ENCODE measurements at regions not wholly inside any gene's neighbourhood (a gene's known extent, or its start where the extent isn't known, plus 50 kb on each side); places are given as distances from the start of the nearest gene placed in this dataset.

DNA sequence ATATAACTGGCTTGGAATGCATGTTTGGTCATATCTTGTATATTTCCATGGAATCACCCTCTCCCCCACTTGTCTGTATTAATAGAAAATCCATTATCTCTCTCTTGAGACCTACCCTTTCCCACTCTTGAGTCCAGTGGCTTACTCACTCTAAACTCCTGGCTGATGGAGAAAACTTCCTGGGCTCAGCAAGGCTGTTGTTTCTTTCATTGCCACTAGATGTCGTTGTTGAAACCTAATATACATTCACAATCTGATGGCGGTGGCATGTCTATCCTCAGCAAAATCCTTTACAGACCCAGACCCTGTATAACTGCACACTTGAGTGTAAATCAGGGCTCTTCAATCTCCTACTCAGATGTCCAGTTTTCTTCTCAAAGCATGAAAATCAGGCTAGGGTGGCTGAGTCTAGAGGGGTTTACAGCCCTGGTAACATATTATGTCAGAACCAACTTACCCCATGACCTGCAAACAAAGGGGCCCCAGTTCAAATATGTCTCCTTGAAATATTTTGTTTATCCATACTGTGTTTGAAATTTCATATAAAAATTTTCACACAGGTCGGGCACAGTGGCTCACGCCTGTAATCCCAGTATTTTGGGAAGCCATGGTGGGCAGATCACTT is 70.0 kb upstream of the FAM241A start:
- Histone ChIP-seq H3K9me3 (no peaks in the 10 kb centered on the region), H3K27me3 (no peaks in the 10 kb centered on the region), H3K36me3 (no peaks in the 10 kb centered on the region), H3K4me3 (no peak overlapping the region), H3K27ac (no peak overlapping the region), H3K4me1 (no peaks in the 10 kb centered on the region)
- DNase-seq (ENCODE audit: low spot score in 2 of 2): no peak
- intact Hi-C loops (cut with DNase I): no loop called here
- TF ChIP-seq, protein P1, sequence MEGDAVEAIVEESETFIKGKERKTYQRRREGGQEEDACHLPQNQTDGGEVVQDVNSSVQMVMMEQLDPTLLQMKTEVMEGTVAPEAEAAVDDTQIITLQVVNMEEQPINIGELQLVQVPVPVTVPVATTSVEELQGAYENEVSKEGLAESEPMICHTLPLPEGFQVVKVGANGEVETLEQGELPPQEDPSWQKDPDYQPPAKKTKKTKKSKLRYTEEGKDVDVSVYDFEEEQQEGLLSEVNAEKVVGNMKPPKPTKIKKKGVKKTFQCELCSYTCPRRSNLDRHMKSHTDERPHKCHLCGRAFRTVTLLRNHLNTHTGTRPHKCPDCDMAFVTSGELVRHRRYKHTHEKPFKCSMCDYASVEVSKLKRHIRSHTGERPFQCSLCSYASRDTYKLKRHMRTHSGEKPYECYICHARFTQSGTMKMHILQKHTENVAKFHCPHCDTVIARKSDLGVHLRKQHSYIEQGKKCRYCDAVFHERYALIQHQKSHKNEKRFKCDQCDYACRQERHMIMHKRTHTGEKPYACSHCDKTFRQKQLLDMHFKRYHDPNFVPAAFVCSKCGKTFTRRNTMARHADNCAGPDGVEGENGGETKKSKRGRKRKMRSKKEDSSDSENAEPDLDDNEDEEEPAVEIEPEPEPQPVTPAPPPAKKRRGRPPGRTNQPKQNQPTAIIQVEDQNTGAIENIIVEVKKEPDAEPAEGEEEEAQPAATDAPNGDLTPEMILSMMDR (IDR thresholded peaks at IDR 0.05): peak in 2 of 3 experiments; percentile 46 to 53

DNA sequence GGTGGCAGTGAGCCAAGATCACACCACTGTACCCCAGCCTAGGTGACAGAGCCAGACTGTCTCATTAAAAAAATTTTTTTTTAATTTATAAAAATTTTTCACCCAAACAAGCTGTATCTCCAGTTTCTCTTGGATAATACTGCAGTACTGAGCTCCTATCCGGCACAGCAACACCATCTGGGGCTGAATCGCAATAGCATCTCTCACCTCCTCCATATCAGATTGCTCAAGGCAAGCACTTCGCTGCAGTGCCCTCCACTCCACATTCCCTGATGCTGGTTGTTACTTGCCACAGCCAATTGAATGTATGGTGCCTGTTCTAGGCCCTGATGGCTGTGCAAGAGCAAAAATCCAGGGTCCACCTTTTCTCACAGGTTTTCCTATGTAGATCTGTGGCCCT is 69.3 kb upstream of the FAM241A start:
- H3K36me3 ChIP-seq: no peaks in the 10 kb centered on the region
- TF ChIP-seq, protein P1 (IDR thresholded peaks at IDR 0.05): no peak
- no peak overlapping the region for H3K27ac ChIP-seq
- intact Hi-C loops (cut with DNase I): no loop called here
- H3K9me3 ChIP-seq: no peaks in the 10 kb centered on the region
- H3K4me1 ChIP-seq: no peaks in the 10 kb centered on the region
- no peak overlapping the region for H3K4me3 ChIP-seq
- no peak for DNase-seq (ENCODE audit: low spot score in 2 of 2)
- no peaks in the 10 kb centered on the region for H3K27me3 ChIP-seq

DNA sequence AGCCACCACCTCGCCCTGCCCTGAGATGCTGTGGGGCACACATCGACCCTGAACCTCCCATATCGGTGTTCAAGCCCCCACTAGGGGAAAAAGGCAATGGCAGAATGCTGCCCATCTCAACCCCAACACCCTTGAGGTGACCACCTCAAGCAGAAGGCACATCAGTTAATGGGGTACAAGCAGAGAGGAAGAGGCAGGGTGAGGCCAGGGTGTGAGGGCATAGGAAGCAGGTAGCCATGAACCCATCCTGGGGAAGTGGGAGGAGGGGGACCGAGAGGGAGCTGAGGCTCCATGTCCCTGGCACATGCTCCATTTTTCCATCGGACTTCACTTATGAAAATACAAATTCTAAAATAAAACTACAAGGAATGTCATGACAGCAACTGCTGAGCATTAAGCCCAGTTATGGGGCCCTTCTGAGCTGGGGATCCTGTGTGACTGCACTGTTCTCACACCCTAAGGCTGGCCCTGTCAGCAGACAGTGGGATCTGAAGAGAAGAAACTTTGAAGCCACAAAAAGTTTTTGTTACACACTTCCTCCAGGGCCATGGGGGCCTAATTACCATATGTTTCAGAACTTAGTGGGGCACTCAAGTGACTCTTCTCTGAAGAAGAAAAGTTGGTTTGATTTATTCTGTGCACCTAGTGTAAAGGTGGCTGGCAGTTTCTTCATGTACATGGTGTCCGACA is 68.2 kb upstream of the FAM241A start:
- no peaks in the 10 kb centered on the region for H3K4me1 ChIP-seq
- TF ChIP-seq, protein P1 (IDR thresholded peaks at IDR 0.05): no peak
- no peak overlapping the region for H3K4me3 ChIP-seq
- H3K9me3 ChIP-seq: no peaks in the 10 kb centered on the region
- no peak for DNase-seq (ENCODE audit: low spot score in 2 of 2)
- H3K27me3 ChIP-seq: no peaks in the 10 kb centered on the region
- H3K27ac ChIP-seq: no peak overlapping the region
- no peaks in the 10 kb centered on the region for H3K36me3 ChIP-seq
- intact Hi-C loops (cut with DNase I): no loop called here

DNA sequence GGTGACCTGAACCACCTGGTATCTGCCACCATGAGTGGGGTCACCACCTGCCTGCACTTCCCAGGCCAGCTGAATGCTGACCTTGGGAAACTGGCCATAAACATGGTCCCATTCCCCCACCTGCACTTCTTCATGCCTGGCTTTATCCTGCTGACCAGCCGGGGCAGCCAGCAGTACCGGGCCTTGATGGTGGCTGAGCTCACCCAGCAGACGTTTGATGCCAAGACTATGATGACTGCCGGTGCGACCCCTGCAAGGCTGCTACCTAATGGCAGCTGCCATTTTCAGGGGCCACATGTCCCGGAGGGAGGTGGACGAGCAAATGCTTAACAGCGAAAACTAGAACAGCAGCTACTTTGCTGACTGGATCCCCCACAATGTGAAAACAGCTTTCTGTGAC is 67.5 kb upstream of the FAM241A start:
- H3K4me1 ChIP-seq: no peaks in the 10 kb centered on the region
- DNase-seq (ENCODE audit: low spot score in 2 of 2): no peak
- TF ChIP-seq, protein P1 (IDR thresholded peaks at IDR 0.05): no peak
- H3K27ac ChIP-seq: no peak overlapping the region
- no peak overlapping the region for H3K4me3 ChIP-seq
- intact Hi-C loops (cut with DNase I): no loop called here
- no peaks in the 10 kb centered on the region for H3K27me3 ChIP-seq
- H3K36me3 ChIP-seq: no peaks in the 10 kb centered on the region
- H3K9me3 ChIP-seq: no peaks in the 10 kb centered on the region

DNA sequence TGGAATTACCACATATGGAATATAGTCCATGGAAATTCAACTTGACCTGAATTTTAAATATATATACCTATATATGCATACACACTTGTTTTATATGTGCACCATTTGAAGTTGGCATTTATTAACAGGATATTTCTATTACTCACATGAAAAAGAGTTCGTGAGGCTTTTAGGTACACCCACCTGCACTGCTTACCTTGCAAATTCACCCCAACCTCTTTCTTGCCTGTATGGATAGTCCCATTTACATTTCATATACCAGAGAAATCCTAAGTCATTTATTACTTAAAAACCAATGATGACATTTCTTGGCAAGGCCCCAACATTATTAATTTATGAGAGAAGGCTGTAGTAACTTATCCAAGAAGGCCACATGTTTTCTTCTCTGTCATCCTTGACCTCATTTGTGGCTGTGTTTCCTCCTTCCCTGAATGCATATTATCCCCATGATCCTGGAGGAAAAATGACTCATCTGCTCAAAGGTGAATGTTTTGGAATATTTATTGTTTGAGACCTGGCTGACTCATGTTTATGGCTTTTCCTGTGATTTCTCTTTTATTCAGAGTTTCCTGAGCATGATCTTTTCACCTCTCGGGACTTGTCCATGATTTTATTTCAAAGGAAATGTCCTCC is 62.2 kb upstream of the FAM241A start:
- intact Hi-C loops (cut with DNase I): no loop called here
- Histone ChIP-seq H3K4me3 (no peak overlapping the region), H3K4me1 (no peaks in the 10 kb centered on the region), H3K36me3 (no peaks in the 10 kb centered on the region), H3K9me3 (no peaks in the 10 kb centered on the region), H3K27ac (no peak overlapping the region), H3K27me3 (no peaks in the 10 kb centered on the region)
- no peak for DNase-seq (ENCODE audit: low spot score in 2 of 2)
- TF ChIP-seq, protein P1 (IDR thresholded peaks at IDR 0.05): no peak
